H1 (cell line): ENCODE measurements at regions not wholly inside any gene's neighbourhood (a gene's known extent, or its start where the extent isn't known, plus 50 kb on each side); places are given as distances from the start of the nearest gene placed in this dataset.

Source experiments
- CTCF ChIA-PET: fragments of 300-600 bp; sonication (Branson Sonifier 250); formaldehyde crosslinking; loops from one replicate; lab custom pipeline; 2021; ENCODE audit not compliant: partially characterized antibody; lab: Charles Lee
- POLR2A ChIA-PET: fragments of 300-600 bp; sonication (Branson Sonifier 250); formaldehyde crosslinking; loops from one replicate; lab custom pipeline; 2021; ENCODE audit warnings: inconsistent platforms; ENCODE audit not compliant: partially characterized antibody; lab: Charles Lee
- DNase-seq, 2 experiments: peaks; one replicate each; pipeline versions ENCODE4 v3.0.0 to v3.0.0-alpha.2; 2010 to 2022; ENCODE audit warnings: low spot score in 2 of 2, low read depth in 1 of 2, mixed read lengths in 1 of 2
- FAIRE-seq: peaks from 2 replicates; lab custom pipeline; 2011; peaks lifted over from hg19 to GRCh38; lab: Jason Lieb, UNC
- H2AFZ ChIP-seq: 2 replicates; pipeline ENCODE4 v1.8.1; 2012; ENCODE audit warnings: low read length, inconsistent platforms
- H2AK5ac ChIP-seq: 2 replicates; pipeline ENCODE4 v1.6.1; 2013; ENCODE audit warnings: low read depth, low read length
- H2BK120ac ChIP-seq: replicated peaks from 2 replicates; pipeline ENCODE3; 2013; ENCODE audit warnings: low read depth, low read length, inconsistent platforms
- H2BK12ac ChIP-seq: 2 replicates; pipeline ENCODE4 v1.6.1; 2013; ENCODE audit warnings: low read depth, low read length
- H2BK15ac ChIP-seq: 2 replicates; pipeline ENCODE4 v1.6.1; 2013; ENCODE audit warnings: low read length
- H2BK20ac ChIP-seq: 2 replicates; pipeline ENCODE4 v1.6.1; 2013; ENCODE audit warnings: low read length
- H2BK5ac ChIP-seq: 2 replicates; pipeline ENCODE4 v1.6.1; 2013; ENCODE audit warnings: low read depth, low read length
- H3K14ac ChIP-seq: 2 replicates; pipeline ENCODE4 v1.6.1; 2013; ENCODE audit warnings: inconsistent platforms; ENCODE audit not compliant: insufficient read length
- H3K18ac ChIP-seq: 2 replicates; pipeline ENCODE4 v1.6.1; 2013; ENCODE audit warnings: low read length; ENCODE audit errors: extremely low read depth
- H3K23ac ChIP-seq: 2 replicates; pipeline ENCODE4 v1.6.1; 2013; ENCODE audit warnings: inconsistent platforms; ENCODE audit not compliant: insufficient read length
- H3K23me2 ChIP-seq: 2 replicates; pipeline ENCODE4 v1.6.1; 2013; ENCODE audit warnings: low read depth, low read length
- H3K27ac ChIP-seq: 2 replicates; pipeline ENCODE4 v1.6.1; 2011; ENCODE audit warnings: low read depth, low read length, inconsistent platforms
- H3K27me3 ChIP-seq, 4 experiments: replicated peaks in 1 of 4; 1 replicate in 1 of 4; 2 replicates in 3 of 4; pipeline versions ENCODE4 v1.6.1 to v1.8.1; 2011 to 2013; ENCODE audit warnings: low read length in 3 of 4, mild to moderate bottlenecking in 3 of 4, inconsistent platforms in 2 of 4, mixed read lengths in 2 of 4, moderate library complexity in 1 of 4; ENCODE audit not compliant: control insufficient read depth in 3 of 4, insufficient read depth in 3 of 4; ENCODE audit errors: extremely low read depth in 1 of 4
- H3K36me3 ChIP-seq, 4 experiments: 2 replicates each; pipeline versions ENCODE4 v1.6.1 to v1.8.1; 2011 to 2013; ENCODE audit warnings: mild to moderate bottlenecking in 4 of 4, low read length in 3 of 4, moderate library complexity in 2 of 4, control low read depth in 1 of 4, inconsistent platforms in 1 of 4; ENCODE audit not compliant: insufficient read depth in 4 of 4, control insufficient read depth in 2 of 4
- H3K4ac ChIP-seq: replicated peaks from 2 replicates; pipeline ENCODE3; 2013; ENCODE audit warnings: low read length, low read depth, mixed read lengths, inconsistent platforms; ENCODE audit not compliant: insufficient read length
- H3K4me1 ChIP-seq, 4 experiments: replicated peaks in 1 of 4; 1 replicate in 1 of 4; 2 replicates in 3 of 4; pipeline versions ENCODE4 v1.6.1 to v1.8.1; 2011 to 2013; ENCODE audit warnings: low read length in 3 of 4, inconsistent platforms in 2 of 4, mixed read lengths in 1 of 4; ENCODE audit not compliant: insufficient read depth in 4 of 4, control insufficient read depth in 3 of 4
- H3K4me2 ChIP-seq, 2 experiments: 2 replicates each; pipeline versions ENCODE4 v1.6.1 to v1.8.1; 2011 to 2013; ENCODE audit warnings: low read depth in 2 of 2, low read length in 2 of 2, control low read depth in 1 of 2, inconsistent platforms in 1 of 2, mild to moderate bottlenecking in 1 of 2; ENCODE audit not compliant: insufficient read depth in 1 of 2
- H3K4me3 ChIP-seq, 4 experiments: fragments of 200-600, 300-600 bp in 1 of 4; sonication (generic), shearing (Covaris generic), sonication (Bioruptor Twin) in 1 of 4; 2 replicates each; pipeline versions ENCODE4 v1.5.1 to v1.8.1; 2011 to 2016; ENCODE audit warnings: low read length in 4 of 4, low read depth in 3 of 4, control low read depth in 2 of 4, inconsistent platforms in 2 of 4, mild to moderate bottlenecking in 2 of 4, mixed read lengths in 1 of 4, moderate library complexity in 1 of 4; ENCODE audit not compliant: insufficient read depth in 2 of 4; ENCODE audit errors: extremely low read depth in 1 of 4
- H3K56ac ChIP-seq: replicated peaks from 2 replicates; pipeline ENCODE3; 2013; ENCODE audit warnings: low read depth, mild to moderate bottlenecking, mixed read lengths, low read length, inconsistent platforms; ENCODE audit not compliant: insufficient read length
- H3K79me1 ChIP-seq: 2 replicates; pipeline ENCODE4 v1.6.1; 2013; ENCODE audit warnings: low read depth, low read length, control low read depth
- H3K79me2 ChIP-seq, 2 experiments: 2 replicates each; pipeline versions ENCODE4 v1.6.1 to v1.8.1; 2012 to 2013; ENCODE audit warnings: low read length in 2 of 2, mild to moderate bottlenecking in 2 of 2, inconsistent platforms in 1 of 2; ENCODE audit not compliant: insufficient read depth in 2 of 2, control insufficient read depth in 1 of 2
- H3K9ac ChIP-seq, 4 experiments: replicated peaks in 1 of 4; 1 replicate in 1 of 4; 2 replicates in 3 of 4; pipeline versions ENCODE4 v1.6.1 to v1.8.1; 2011 to 2013; ENCODE audit warnings: low read depth in 3 of 4, low read length in 3 of 4, control low read depth in 2 of 4, mild to moderate bottlenecking in 2 of 4, moderate library complexity in 2 of 4, inconsistent platforms in 1 of 4; ENCODE audit errors: extremely low read depth in 1 of 4
- H3K9me3 ChIP-seq, 2 experiments: 2 replicates each; pipeline versions ENCODE4 v1.6.1 to v1.8.1; 2012 to 2013; ENCODE audit warnings: mild to moderate bottlenecking in 2 of 2, moderate library complexity in 2 of 2, control low read depth in 1 of 2, inconsistent platforms in 1 of 2, low read depth in 1 of 2, low read length in 1 of 2, mixed read lengths in 1 of 2; ENCODE audit not compliant: insufficient read depth in 2 of 2
- H4K20me1 ChIP-seq, 2 experiments: replicated peaks in 1 of 2; 2 replicates each; pipeline versions ENCODE3 to v1.8.1; 2011 to 2013; ENCODE audit warnings: inconsistent platforms in 2 of 2, low read length in 2 of 2, mild to moderate bottlenecking in 1 of 2; ENCODE audit not compliant: insufficient read depth in 2 of 2, control insufficient read depth in 1 of 2
- H4K5ac ChIP-seq: 2 replicates; pipeline ENCODE4 v1.6.1; 2013; ENCODE audit warnings: low read length, low read depth, mixed read lengths, inconsistent platforms; ENCODE audit not compliant: insufficient read length
- H4K8ac ChIP-seq: 2 replicates; pipeline ENCODE4 v1.8.0; 2013; ENCODE audit warnings: mild to moderate bottlenecking, moderate library complexity, low read length, inconsistent platforms; ENCODE audit not compliant: insufficient read depth; ENCODE audit errors: extremely low read depth
- H4K91ac ChIP-seq: replicated peaks from 2 replicates; pipeline ENCODE3; 2013; ENCODE audit warnings: low read length, mixed read lengths, inconsistent platforms; ENCODE audit not compliant: insufficient read length
- EP300 ChIP-seq, 2 experiments: IDR thresholded peaks; 1 replicate in 1 of 2; 2 replicates in 1 of 2; pipeline ENCODE4 v1.6.1; 2011 to 2012; ENCODE audit warnings: low read depth in 2 of 2, low read length in 2 of 2, mild to moderate bottlenecking in 2 of 2, borderline replicate concordance in 1 of 2, inconsistent platforms in 1 of 2, moderate library complexity in 1 of 2
- SIRT6 ChIP-seq: IDR thresholded peaks from one replicate; pipeline ENCODE4 v1.7.1; 2012; ENCODE audit warnings: low read length, inconsistent platforms
- ZNF274 ChIP-seq: IDR thresholded peaks from 2 replicates; pipeline ENCODE4 v1.7.0; 2012; ENCODE audit warnings: low read length, borderline replicate concordance; ENCODE audit errors: extremely low read depth
- WGBS, 2 experiments: shearing (Covaris generic) in 1 of 2; methylation state at CpG; one replicate each; pipeline versions ENCODE4 v1.1.6 to v1.1.7; 2013 to 2015; ENCODE audit warnings: low lambda C conversion rate in 2 of 2, mixed read lengths in 2 of 2, inconsistent platforms in 1 of 2, low coverage in 1 of 2, missing lambda C conversion rate in 1 of 2; ENCODE audit not compliant: insufficient replicate concordance in 2 of 2, insufficient coverage in 1 of 2, insufficient read length in 1 of 2; ENCODE audit errors: extremely low coverage in 1 of 2, missing lambda C conversion rate in 1 of 2; 5-methylcytosine and 5-hydroxymethylcytosine counted together

- Histone ChIP-seq H4K20me1 (no peaks in the 10 kb centered on the region), H2AK5ac (no peak overlapping the region), H3K9ac (no peak overlapping the region), H3K56ac (no peak overlapping the region), H3K4me1 (0 out of 7 replicates have a peak, but pooled peaks cover 0 to 3% (median 0%) of the 10 kb centered on the region in 4 experiments), H3K23me2 (no peaks in the 10 kb centered on the region), H4K8ac (no peak overlapping the region), H3K79me1 (no peaks in the 10 kb centered on the region), H3K4me3 (no peak overlapping the region), H3K23ac (no peak overlapping the region), H2BK20ac (no peak overlapping the region), H3K9me3 (no peaks in the 10 kb centered on the region), H3K36me3 (no peaks in the 10 kb centered on the region), H3K4ac (no peak overlapping the region), H3K27ac (no peak overlapping the region), H3K4me2 (no peak overlapping the region), H2BK120ac (no peak overlapping the region), H2AFZ (no peak overlapping the region), H4K5ac (no peak overlapping the region), H3K27me3 (no peaks in the 10 kb centered on the region), H2BK5ac (no peak overlapping the region), H3K18ac (no peak overlapping the region), H3K14ac (no peak overlapping the region), H4K91ac (no peak overlapping the region), H2BK15ac (no peak overlapping the region), H3K79me2 (no peaks in the 10 kb centered on the region), H2BK12ac (no peak overlapping the region)
- no peak for FAIRE-seq
- TF ChIP-seq SIRT6 (no peak), EP300 (IDR thresholded peaks at IDR 0.05; ENCODE audit: borderline replicate concordance in 1 of 2, low read depth in 2 of 2, low read length in 2 of 2) (no peak), ZNF274 (no peak)
- ChIA-PET POLR2A (no interaction called here), CTCF (interaction anchor here (1.0 to 5.6 kb wide), 2 partner anchors 40 to 66 kb away, joined by 3 to 35 read pairs; no protein-coding TSS in a partner anchor)
- WGBS, 2 experiments = 68% methylated on average over 3 of the region's 3 CpGs; no CpG with 5 or more reads in 1 of the 2 experiments
- DNase-seq = no peak
Measured at GRCh38 chr10:113455947-113456346, 96.9 kb upstream of the HABP2 start.
